Fibroblast of villous mesenchyme (primary cell): ENCODE measurements at regions not wholly inside any gene's neighbourhood (a gene's known extent, or its start where the extent isn't known, plus 50 kb on each side); places are given as distances from the start of the nearest gene placed in this dataset.
"Not testable (repeated sequence)": the region's sequence is repeated elsewhere in the genome, so short reads cannot be mapped to it uniquely, and the experiment has no call there.

Experiments used
- DNase-seq: peaks from one replicate; pipeline ENCODE4 v3.0.0-alpha.2; 2010; ENCODE audit warnings: low read depth
- H3K4me3 ChIP-seq: 2 replicates; pipeline ENCODE4 v1.5.1; 2011; ENCODE audit warnings: low read depth, mild to moderate bottlenecking, low read length
- CTCF ChIP-seq: IDR thresholded peaks from 2 replicates; pipeline ENCODE4 v1.5.1; 2012; ENCODE audit warnings: low read depth, mild to moderate bottlenecking, low read length; ENCODE audit not compliant: insufficient read depth

- no peak for TF ChIP-seq CTCF
Observed at GRCh38 chr9:85466834-85467233, 274.9 kb downstream of the AGTPBP1 start.

GRCh38 chr9:85458114-85458864, 283.5 kb downstream of the AGTPBP1 start:
- H3K4me3 ChIP-seq, DNase-seq: not testable (repeated sequence)

More at GRCh38 chr9:85466834-85467233, 274.9 kb downstream of the AGTPBP1 start:
- DNase-seq: no peak
- no peak overlapping the region for H3K4me3 ChIP-seq

- H3K4me3 ChIP-seq: no peak overlapping the region
- DNase-seq: no peak
- TF ChIP-seq CTCF: no peak
Observed at GRCh38 chr9:85453850-85454249, 287.9 kb downstream of the AGTPBP1 start.

GRCh38 chr9:85452841-85453240, 288.9 kb downstream of the AGTPBP1 start:
- no peak overlapping the region for H3K4me3 ChIP-seq
- DNase-seq: no peak
- TF ChIP-seq CTCF: no peak

- TF ChIP-seq CTCF: no peak
- DNase-seq: no peak
- no peak overlapping the region for H3K4me3 ChIP-seq
Observed at GRCh38 chr9:85451680-85452079, 290.1 kb downstream of the AGTPBP1 start.

GRCh38 chr9:85445887-85446286, 295.9 kb downstream of the AGTPBP1 start:
- no peak for DNase-seq
- no peak for TF ChIP-seq CTCF
- H3K4me3 ChIP-seq: no peak overlapping the region

- no peak for TF ChIP-seq CTCF
- no peak overlapping the region for H3K4me3 ChIP-seq
Observed at GRCh38 chr9:85444243-85444642, 297.5 kb downstream of the AGTPBP1 start.

More at GRCh38 chr9:85444243-85444642, 297.5 kb downstream of the AGTPBP1 start:
- no peak for DNase-seq
